Activated B cell treated with CpG ODN at 0.5 μM for 24 hours (primary cell): ENCODE measurements at regions not wholly inside any gene's neighbourhood (a gene's known extent, or its start where the extent isn't known, plus 50 kb on each side); places are given as distances from the start of the nearest gene placed in this dataset.

Source experiments
- ATAC-seq: fragments of 200-7000 bp; cut with Tn5 transposase; one replicate; pipeline ENCODE4 v1.10.0; 2021; ENCODE audit warnings: low read depth, mild to moderate bottlenecking, moderate library complexity
- CTCF ChIA-PET: fragments of 350-600 bp; sonication (Branson Sonifier 250); formaldehyde crosslinking; loops from one replicate; lab custom pipeline; 2021; ENCODE audit warnings: antibody characterized with exemption; lab: Charles Lee
- POLR2A ChIA-PET: fragments of 350-600 bp; sonication (Branson Sonifier 250); formaldehyde crosslinking; loops from one replicate; lab custom pipeline; 2021; ENCODE audit warnings: antibody characterized with exemption; lab: Charles Lee
- DNase-seq: peaks from one replicate; pipeline ENCODE4 v3.0.0; 2022
- H3K27ac Mint-ChIP-seq: one replicate; pipeline ENCODE4 v1.8.0; 2020; ENCODE audit warnings: mixed read lengths
- H3K27me3 Mint-ChIP-seq: one replicate; pipeline ENCODE4 v1.8.0; 2021; ENCODE audit warnings: mixed read lengths
- H3K36me3 Mint-ChIP-seq: one replicate; pipeline ENCODE4 v1.8.0; 2021; ENCODE audit warnings: low read depth, mixed read lengths
- H3K4me1 Mint-ChIP-seq: one replicate; pipeline ENCODE4 v1.8.0; 2021; ENCODE audit warnings: mixed read lengths
- H3K4me3 Mint-ChIP-seq: one replicate; pipeline ENCODE4 v1.8.0; 2020; ENCODE audit warnings: mild to moderate bottlenecking, mixed read lengths
- H3K9me3 Mint-ChIP-seq: one replicate; pipeline ENCODE4 v1.8.0; 2020; ENCODE audit warnings: mixed read lengths
- CTCF ChIP-seq: fragments of 200-600 bp; IDR thresholded peaks from one replicate; pipeline ENCODE4 v1.8.0; 2022; ENCODE audit warnings: antibody characterized with exemption, mild to moderate bottlenecking
- intact Hi-C: fragments of 100-400 bp; cut with micrococcal nuclease; formaldehyde crosslinking; loops from one replicate; pipeline ENCODE4 v1.15.1; 2024

GRCh38 chr13:104671901-104672300 lies 1605.7 kb upstream of the SLC10A2 start:
- ATAC-seq, result no peak
- Mint-ChIP-seq H3K27ac (no peak overlapping the region), H3K27me3 (no peaks in the 10 kb centered on the region), H3K4me1 (no peaks in the 10 kb centered on the region), H3K4me3 (no peak overlapping the region), H3K9me3 (peaks cover 2% of the 10 kb centered on the region), H3K36me3 (no peaks in the 10 kb centered on the region)
- no peak for TF ChIP-seq CTCF
- POLR2A ChIA-PET, result no interaction called here
- no peak for DNase-seq
- intact Hi-C loops, result no loop called here
- CTCF ChIA-PET, result no interaction called here

- H3K9me3 Mint-ChIP-seq, result no peaks in the 10 kb centered on the region
- intact Hi-C loops, result no loop called here
- POLR2A ChIA-PET, result no interaction called here
- H3K4me1 Mint-ChIP-seq, result no peaks in the 10 kb centered on the region
- DNase-seq (no peak), ATAC-seq (no peak)
- TF ChIP-seq CTCF, result no peak
- CTCF ChIA-PET, result no interaction called here
- no peaks in the 10 kb centered on the region for H3K27me3 Mint-ChIP-seq
- no peak overlapping the region for H3K4me3 Mint-ChIP-seq
- no peaks in the 10 kb centered on the region for H3K36me3 Mint-ChIP-seq
- no peak overlapping the region for H3K27ac Mint-ChIP-seq
Observed at GRCh38 chr13:104657196-104657595, 1591.0 kb upstream of the SLC10A2 start.

GRCh38 chr13:104650431-104650830 lies 1584.2 kb upstream of the SLC10A2 start:
- Mint-ChIP-seq H3K27me3 (no peaks in the 10 kb centered on the region), H3K4me1 (no peaks in the 10 kb centered on the region), H3K9me3 (peaks cover 4% of the 10 kb centered on the region), H3K36me3 (no peaks in the 10 kb centered on the region), H3K4me3 (no peak overlapping the region), H3K27ac (no peak overlapping the region)
- CTCF ChIA-PET, result interaction anchor here (0.7 kb wide), 1 partner anchor 460 kb away, joined by 3 read pairs; no protein-coding TSS in a partner anchor
- ATAC-seq (no peak), DNase-seq (no peak)
- TF ChIP-seq CTCF, result no peak
- POLR2A ChIA-PET, result no interaction called here
- intact Hi-C loops, result no loop called here

GRCh38 chr13:104648291-104648690 lies 1582.1 kb upstream of the SLC10A2 start:
- ATAC-seq (no peak), DNase-seq (no peak)
- no peaks in the 10 kb centered on the region for H3K36me3 Mint-ChIP-seq
- intact Hi-C loops, result no loop called here
- no peaks in the 10 kb centered on the region for H3K27me3 Mint-ChIP-seq
- no peaks in the 10 kb centered on the region for H3K4me1 Mint-ChIP-seq
- H3K27ac Mint-ChIP-seq, result no peak overlapping the region
- H3K9me3 Mint-ChIP-seq, result peaks cover 4% of the 10 kb centered on the region
- no peak overlapping the region for H3K4me3 Mint-ChIP-seq
- CTCF ChIA-PET, result no interaction called here
- POLR2A ChIA-PET, result no interaction called here
- TF ChIP-seq CTCF, result no peak

- Mint-ChIP-seq H3K36me3 (no peaks in the 10 kb centered on the region), H3K27ac (no peak overlapping the region), H3K27me3 (no peaks in the 10 kb centered on the region), H3K4me3 (no peak overlapping the region), H3K4me1 (no peaks in the 10 kb centered on the region), H3K9me3 (peaks cover 4% of the 10 kb centered on the region)
- ATAC-seq (no peak), DNase-seq (no peak)
- no peak for TF ChIP-seq CTCF
- CTCF ChIA-PET, result no interaction called here
- intact Hi-C loops, result no loop called here
- POLR2A ChIA-PET, result no interaction called here
Observed at GRCh38 chr13:104645786-104646185, 1579.6 kb upstream of the SLC10A2 start.
